Prostate gland (tissue), 2 donors: ENCODE measurements at regions not wholly inside any gene's neighbourhood (a gene's known extent, or its start where the extent isn't known, plus 50 kb on each side); places are given as distances from the start of the nearest gene placed in this dataset.

Source experiments
- POLR2A ChIP-seq: fragments of 450-650 bp; IDR thresholded peaks from one replicate; pipeline ENCODE4 v1.6.1; 2016; ENCODE audit warnings: antibody characterized with exemption, mild to moderate bottlenecking
- TF ChIP-seq, protein P1 (sequence below), 4 experiments: fragments of 200-600 bp in 2 of 4; fragments of 450-650 bp in 2 of 4; sonication (generic) in 2 of 4; IDR thresholded peaks; 1 replicate in 3 of 4; 2 replicates in 1 of 4; pipeline ENCODE4 v1.5.1; 2016 to 2019; ENCODE audit warnings: antibody characterized with exemption in 4 of 4, mild to moderate bottlenecking in 2 of 4, moderate library complexity in 2 of 4

- TF ChIP-seq, protein P1, sequence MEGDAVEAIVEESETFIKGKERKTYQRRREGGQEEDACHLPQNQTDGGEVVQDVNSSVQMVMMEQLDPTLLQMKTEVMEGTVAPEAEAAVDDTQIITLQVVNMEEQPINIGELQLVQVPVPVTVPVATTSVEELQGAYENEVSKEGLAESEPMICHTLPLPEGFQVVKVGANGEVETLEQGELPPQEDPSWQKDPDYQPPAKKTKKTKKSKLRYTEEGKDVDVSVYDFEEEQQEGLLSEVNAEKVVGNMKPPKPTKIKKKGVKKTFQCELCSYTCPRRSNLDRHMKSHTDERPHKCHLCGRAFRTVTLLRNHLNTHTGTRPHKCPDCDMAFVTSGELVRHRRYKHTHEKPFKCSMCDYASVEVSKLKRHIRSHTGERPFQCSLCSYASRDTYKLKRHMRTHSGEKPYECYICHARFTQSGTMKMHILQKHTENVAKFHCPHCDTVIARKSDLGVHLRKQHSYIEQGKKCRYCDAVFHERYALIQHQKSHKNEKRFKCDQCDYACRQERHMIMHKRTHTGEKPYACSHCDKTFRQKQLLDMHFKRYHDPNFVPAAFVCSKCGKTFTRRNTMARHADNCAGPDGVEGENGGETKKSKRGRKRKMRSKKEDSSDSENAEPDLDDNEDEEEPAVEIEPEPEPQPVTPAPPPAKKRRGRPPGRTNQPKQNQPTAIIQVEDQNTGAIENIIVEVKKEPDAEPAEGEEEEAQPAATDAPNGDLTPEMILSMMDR (IDR thresholded peaks at IDR 0.05) = no peak
- no peak for TF ChIP-seq POLR2A
These were observed 302.4 kb downstream of the TMEM161B start for GRCh38 chr5:87966213-87966612.
